ENCODE measurements at regions not wholly inside any gene's neighbourhood (a gene's known extent, or its start where the extent isn't known, plus 50 kb on each side); places are given as distances from the start of the nearest gene placed in this dataset.
A peak's percentile ranks its signal among the peaks of the same experiment; 100 is the strongest.

GRCh38 chr1:98088381-98088780 lies 167.5 kb upstream of the DPYD start:
- TF ChIP-seq EZH2 (IDR thresholded peaks at IDR 0.05; ENCODE audit: low read length, unreplicated experiment): no peak
- TF ChIP-seq EZH2phosphoT487 (IDR thresholded peaks at IDR 0.05; ENCODE audit: borderline replicate concordance, low read length): no peak
- TF ChIP-seq, protein P1, sequence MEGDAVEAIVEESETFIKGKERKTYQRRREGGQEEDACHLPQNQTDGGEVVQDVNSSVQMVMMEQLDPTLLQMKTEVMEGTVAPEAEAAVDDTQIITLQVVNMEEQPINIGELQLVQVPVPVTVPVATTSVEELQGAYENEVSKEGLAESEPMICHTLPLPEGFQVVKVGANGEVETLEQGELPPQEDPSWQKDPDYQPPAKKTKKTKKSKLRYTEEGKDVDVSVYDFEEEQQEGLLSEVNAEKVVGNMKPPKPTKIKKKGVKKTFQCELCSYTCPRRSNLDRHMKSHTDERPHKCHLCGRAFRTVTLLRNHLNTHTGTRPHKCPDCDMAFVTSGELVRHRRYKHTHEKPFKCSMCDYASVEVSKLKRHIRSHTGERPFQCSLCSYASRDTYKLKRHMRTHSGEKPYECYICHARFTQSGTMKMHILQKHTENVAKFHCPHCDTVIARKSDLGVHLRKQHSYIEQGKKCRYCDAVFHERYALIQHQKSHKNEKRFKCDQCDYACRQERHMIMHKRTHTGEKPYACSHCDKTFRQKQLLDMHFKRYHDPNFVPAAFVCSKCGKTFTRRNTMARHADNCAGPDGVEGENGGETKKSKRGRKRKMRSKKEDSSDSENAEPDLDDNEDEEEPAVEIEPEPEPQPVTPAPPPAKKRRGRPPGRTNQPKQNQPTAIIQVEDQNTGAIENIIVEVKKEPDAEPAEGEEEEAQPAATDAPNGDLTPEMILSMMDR (conservative IDR thresholded peaks at IDR 0.05; ENCODE audit: low read depth, low read length): no peak
- H3K79me2 ChIP-seq (ENCODE audit: low read length): no peaks in the 10 kb centered on the region
- H3K9ac ChIP-seq (ENCODE audit: low read length): no peak overlapping the region
- peaks cover 8% of the 10 kb centered on the region for H3F3A ChIP-seq (ENCODE audit: low read length, unreplicated experiment)
- H3K4me1 ChIP-seq (ENCODE audit: insufficient read depth, low read length): peaks cover 62% of the 10 kb centered on the region
- no peaks in the 10 kb centered on the region for H3K9me3 ChIP-seq (ENCODE audit: low read length)
- peak overlapping the region; percentile 74 for H3K27ac ChIP-seq (ENCODE audit: low read length)
- BruUV-seq (replicated peaks): no TSS peak
- ChIA-PET POLR2A (ENCODE audit: unreplicated experiment) (no interaction called here), CTCF (no interaction called here)
- H2AFZ ChIP-seq (ENCODE audit: low read length): no peak overlapping the region
- intact Hi-C loops (cut with micrococcal nuclease): loop anchor here (1.0 to 10.0 kb wide), 4 partner anchors 14 to 376 kb away; no protein-coding TSS in a partner anchor
- H4K20me1 ChIP-seq (ENCODE audit: low read length): no peaks in the 10 kb centered on the region
- ATAC-seq (peak; percentile 48), DNase-seq (peak; percentile 60)
- peak overlapping the region; percentile 34 for H3K4me3 ChIP-seq (ENCODE audit: low read length)
- peak overlapping the region; percentile 65 for H3K4me2 ChIP-seq (ENCODE audit: low read length)
- no peaks in the 10 kb centered on the region for H3K27me3 ChIP-seq (ENCODE audit: low read length)
- no peaks in the 10 kb centered on the region for H3K36me3 ChIP-seq (ENCODE audit: low read depth, low read length)
- H3K9me2 ChIP-seq (replicated peaks; ENCODE audit: low read length): no peaks in the 10 kb centered on the region

GRCh38 chr1:98086796-98087441 lies 166.1 kb upstream of the DPYD start:
- Histone ChIP-seq H3K9me3 (ENCODE audit: low read length) (no peaks in the 10 kb centered on the region), H4K20me1 (ENCODE audit: low read length) (no peaks in the 10 kb centered on the region), H3K4me3 (ENCODE audit: low read length) (no peak overlapping the region), H3K4me1 (ENCODE audit: insufficient read depth, low read length) (peaks cover 66% of the 10 kb centered on the region), H3K36me3 (ENCODE audit: low read depth, low read length) (no peaks in the 10 kb centered on the region), H3K79me2 (ENCODE audit: low read length) (no peaks in the 10 kb centered on the region), H2AFZ (ENCODE audit: low read length) (no peak overlapping the region), H3K27me3 (ENCODE audit: low read length) (no peaks in the 10 kb centered on the region), H3F3A (ENCODE audit: low read length, unreplicated experiment) (peaks cover 8% of the 10 kb centered on the region), H3K9ac (ENCODE audit: low read length) (no peak overlapping the region; the same call in 1 of the 2 replicates), H3K27ac (ENCODE audit: low read length) (peak overlapping the region; percentile 74), H3K4me2 (ENCODE audit: low read length) (peak overlapping the region; percentile 65), H3K9me2 (replicated peaks; ENCODE audit: low read length) (no peaks in the 10 kb centered on the region)
- DNase-seq (peak; percentile 97), ATAC-seq (peak; percentile 83)
- CTCF ChIA-PET: interaction anchor here (0.6 kb wide), 1 partner anchor 820 kb away, joined by 4 read pairs; no protein-coding TSS in a partner anchor
- POLR2A ChIA-PET (ENCODE audit: unreplicated experiment): interaction anchor here (0.6 kb wide), 1 partner anchor 168 kb away, joined by 11 read pairs; no protein-coding TSS in a partner anchor
- intact Hi-C loops (cut with micrococcal nuclease): loop anchor here (10.0 kb wide), 2 partner anchors 178 to 378 kb away; no protein-coding TSS in a partner anchor
- no peak for TF ChIP-seq EZH2phosphoT487 (IDR thresholded peaks at IDR 0.05; ENCODE audit: borderline replicate concordance, low read length)
- TF ChIP-seq, protein P1 (conservative IDR thresholded peaks at IDR 0.05; ENCODE audit: low read depth, low read length): no peak
- no peak for TF ChIP-seq EZH2 (IDR thresholded peaks at IDR 0.05; ENCODE audit: low read length, unreplicated experiment)
- TSS peak; percentile 69 for BruUV-seq (replicated peaks)

GRCh38 chr1:98086156-98086555 lies 165.3 kb upstream of the DPYD start:
- Histone ChIP-seq H4K20me1 (ENCODE audit: low read length) (no peaks in the 10 kb centered on the region), H3K4me2 (ENCODE audit: low read length) (no peak overlapping the region), H2AFZ (ENCODE audit: low read length) (no peak overlapping the region), H3F3A (ENCODE audit: low read length, unreplicated experiment) (peaks cover 8% of the 10 kb centered on the region), H3K9me2 (replicated peaks; ENCODE audit: low read length) (no peaks in the 10 kb centered on the region), H3K79me2 (ENCODE audit: low read length) (no peaks in the 10 kb centered on the region), H3K4me1 (ENCODE audit: insufficient read depth, low read length) (peaks cover 66% of the 10 kb centered on the region), H3K36me3 (ENCODE audit: low read depth, low read length) (no peaks in the 10 kb centered on the region), H3K27me3 (ENCODE audit: low read length) (no peaks in the 10 kb centered on the region), H3K4me3 (ENCODE audit: low read length) (no peak overlapping the region), H3K9me3 (ENCODE audit: low read length) (no peaks in the 10 kb centered on the region), H3K9ac (ENCODE audit: low read length) (no peak overlapping the region; the same call in 1 of the 2 replicates), H3K27ac (ENCODE audit: low read length) (peak overlapping the region; percentile 68)
- ChIA-PET CTCF (interaction anchor here (0.6 kb wide), 1 partner anchor 820 kb away, joined by 4 read pairs; no protein-coding TSS in a partner anchor), POLR2A (ENCODE audit: unreplicated experiment) (interaction anchor here (0.6 kb wide), 1 partner anchor 168 kb away, joined by 11 read pairs; no protein-coding TSS in a partner anchor)
- intact Hi-C loops (cut with micrococcal nuclease): loop anchor here (10.0 kb wide), 2 partner anchors 179 to 379 kb away; no protein-coding TSS in a partner anchor
- DNase-seq (peak; percentile 39), ATAC-seq (no peak)
- TF ChIP-seq EZH2phosphoT487 (IDR thresholded peaks at IDR 0.05; ENCODE audit: borderline replicate concordance, low read length) (no peak), EZH2 (IDR thresholded peaks at IDR 0.05; ENCODE audit: low read length, unreplicated experiment) (no peak)
- TF ChIP-seq, protein P1 (conservative IDR thresholded peaks at IDR 0.05; ENCODE audit: low read depth, low read length): no peak
- no TSS peak for BruUV-seq (replicated peaks)
